ENCODE measurements at regions not wholly inside any gene's neighbourhood (a gene's known extent, or its start where the extent isn't known, plus 50 kb on each side); places are given as distances from the start of the nearest gene placed in this dataset.

DNA sequence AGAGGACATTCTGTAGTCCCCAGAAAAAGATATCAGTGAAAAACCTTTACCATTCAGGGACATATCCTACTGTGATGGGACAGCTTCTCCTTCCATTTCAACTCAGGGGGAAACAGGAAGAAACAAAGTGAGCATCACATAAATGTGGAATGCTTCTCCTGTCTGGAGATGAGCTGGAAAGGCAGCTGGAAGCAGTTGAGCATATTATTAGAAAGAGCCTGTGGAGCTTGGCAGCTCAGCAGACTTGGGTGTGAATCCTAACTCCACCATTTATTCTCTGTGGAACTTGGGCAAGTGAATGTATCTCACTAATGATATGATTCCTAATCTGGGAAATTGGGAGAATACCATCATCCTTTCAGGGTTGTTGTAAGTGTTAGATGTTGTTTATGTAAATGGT lies 232.1 kb upstream of the F9 start:
- TF ChIP-seq, protein P1, sequence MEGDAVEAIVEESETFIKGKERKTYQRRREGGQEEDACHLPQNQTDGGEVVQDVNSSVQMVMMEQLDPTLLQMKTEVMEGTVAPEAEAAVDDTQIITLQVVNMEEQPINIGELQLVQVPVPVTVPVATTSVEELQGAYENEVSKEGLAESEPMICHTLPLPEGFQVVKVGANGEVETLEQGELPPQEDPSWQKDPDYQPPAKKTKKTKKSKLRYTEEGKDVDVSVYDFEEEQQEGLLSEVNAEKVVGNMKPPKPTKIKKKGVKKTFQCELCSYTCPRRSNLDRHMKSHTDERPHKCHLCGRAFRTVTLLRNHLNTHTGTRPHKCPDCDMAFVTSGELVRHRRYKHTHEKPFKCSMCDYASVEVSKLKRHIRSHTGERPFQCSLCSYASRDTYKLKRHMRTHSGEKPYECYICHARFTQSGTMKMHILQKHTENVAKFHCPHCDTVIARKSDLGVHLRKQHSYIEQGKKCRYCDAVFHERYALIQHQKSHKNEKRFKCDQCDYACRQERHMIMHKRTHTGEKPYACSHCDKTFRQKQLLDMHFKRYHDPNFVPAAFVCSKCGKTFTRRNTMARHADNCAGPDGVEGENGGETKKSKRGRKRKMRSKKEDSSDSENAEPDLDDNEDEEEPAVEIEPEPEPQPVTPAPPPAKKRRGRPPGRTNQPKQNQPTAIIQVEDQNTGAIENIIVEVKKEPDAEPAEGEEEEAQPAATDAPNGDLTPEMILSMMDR (conservative IDR thresholded peaks at IDR 0.05; ENCODE audit: low read depth in 2 of 2), result no peak
- no peak for TF ChIP-seq EZH2phosphoT487 (IDR thresholded peaks at IDR 0.05; ENCODE audit: unreplicated experiment)
- TF ChIP-seq, protein P2, sequence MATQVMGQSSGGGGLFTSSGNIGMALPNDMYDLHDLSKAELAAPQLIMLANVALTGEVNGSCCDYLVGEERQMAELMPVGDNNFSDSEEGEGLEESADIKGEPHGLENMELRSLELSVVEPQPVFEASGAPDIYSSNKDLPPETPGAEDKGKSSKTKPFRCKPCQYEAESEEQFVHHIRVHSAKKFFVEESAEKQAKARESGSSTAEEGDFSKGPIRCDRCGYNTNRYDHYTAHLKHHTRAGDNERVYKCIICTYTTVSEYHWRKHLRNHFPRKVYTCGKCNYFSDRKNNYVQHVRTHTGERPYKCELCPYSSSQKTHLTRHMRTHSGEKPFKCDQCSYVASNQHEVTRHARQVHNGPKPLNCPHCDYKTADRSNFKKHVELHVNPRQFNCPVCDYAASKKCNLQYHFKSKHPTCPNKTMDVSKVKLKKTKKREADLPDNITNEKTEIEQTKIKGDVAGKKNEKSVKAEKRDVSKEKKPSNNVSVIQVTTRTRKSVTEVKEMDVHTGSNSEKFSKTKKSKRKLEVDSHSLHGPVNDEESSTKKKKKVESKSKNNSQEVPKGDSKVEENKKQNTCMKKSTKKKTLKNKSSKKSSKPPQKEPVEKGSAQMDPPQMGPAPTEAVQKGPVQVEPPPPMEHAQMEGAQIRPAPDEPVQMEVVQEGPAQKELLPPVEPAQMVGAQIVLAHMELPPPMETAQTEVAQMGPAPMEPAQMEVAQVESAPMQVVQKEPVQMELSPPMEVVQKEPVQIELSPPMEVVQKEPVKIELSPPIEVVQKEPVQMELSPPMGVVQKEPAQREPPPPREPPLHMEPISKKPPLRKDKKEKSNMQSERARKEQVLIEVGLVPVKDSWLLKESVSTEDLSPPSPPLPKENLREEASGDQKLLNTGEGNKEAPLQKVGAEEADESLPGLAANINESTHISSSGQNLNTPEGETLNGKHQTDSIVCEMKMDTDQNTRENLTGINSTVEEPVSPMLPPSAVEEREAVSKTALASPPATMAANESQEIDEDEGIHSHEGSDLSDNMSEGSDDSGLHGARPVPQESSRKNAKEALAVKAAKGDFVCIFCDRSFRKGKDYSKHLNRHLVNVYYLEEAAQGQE (IDR thresholded peaks at IDR 0.05; ENCODE audit: unreplicated experiment), result no peak
- TF ChIP-seq CREB1 (CRISPR knock-in tag; IDR thresholded peaks at IDR 0.05; ENCODE audit: low read depth), result no peak
- no peak for TF ChIP-seq JUNB (IDR thresholded peaks at IDR 0.05; ENCODE audit: unreplicated experiment)
- TF ChIP-seq POLR2AphosphoS5 (IDR thresholded peaks at IDR 0.05; ENCODE audit: low read depth), result no peak
- TF ChIP-seq EZH2 (IDR thresholded peaks at IDR 0.05; ENCODE audit: low read depth, unreplicated experiment), result no peak
- TF ChIP-seq NANOG (IDR thresholded peaks at IDR 0.05; ENCODE audit: borderline replicate concordance), result no peak
- no peak for TF ChIP-seq ZNF114 (CRISPR knock-in tag; IDR thresholded peaks at IDR 0.05)
- TF ChIP-seq STAT1 (IDR thresholded peaks at IDR 0.05; ENCODE audit: unreplicated experiment), result no peak
- TF ChIP-seq, protein P3, sequence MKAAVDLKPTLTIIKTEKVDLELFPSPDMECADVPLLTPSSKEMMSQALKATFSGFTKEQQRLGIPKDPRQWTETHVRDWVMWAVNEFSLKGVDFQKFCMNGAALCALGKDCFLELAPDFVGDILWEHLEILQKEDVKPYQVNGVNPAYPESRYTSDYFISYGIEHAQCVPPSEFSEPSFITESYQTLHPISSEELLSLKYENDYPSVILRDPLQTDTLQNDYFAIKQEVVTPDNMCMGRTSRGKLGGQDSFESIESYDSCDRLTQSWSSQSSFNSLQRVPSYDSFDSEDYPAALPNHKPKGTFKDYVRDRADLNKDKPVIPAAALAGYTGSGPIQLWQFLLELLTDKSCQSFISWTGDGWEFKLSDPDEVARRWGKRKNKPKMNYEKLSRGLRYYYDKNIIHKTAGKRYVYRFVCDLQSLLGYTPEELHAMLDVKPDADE (IDR thresholded peaks at IDR 0.05), result no peak
- no peak for TF ChIP-seq ZNF331 (CRISPR knock-in tag; IDR thresholded peaks at IDR 0.05; ENCODE audit: low read depth)
- TF ChIP-seq, protein P4, sequence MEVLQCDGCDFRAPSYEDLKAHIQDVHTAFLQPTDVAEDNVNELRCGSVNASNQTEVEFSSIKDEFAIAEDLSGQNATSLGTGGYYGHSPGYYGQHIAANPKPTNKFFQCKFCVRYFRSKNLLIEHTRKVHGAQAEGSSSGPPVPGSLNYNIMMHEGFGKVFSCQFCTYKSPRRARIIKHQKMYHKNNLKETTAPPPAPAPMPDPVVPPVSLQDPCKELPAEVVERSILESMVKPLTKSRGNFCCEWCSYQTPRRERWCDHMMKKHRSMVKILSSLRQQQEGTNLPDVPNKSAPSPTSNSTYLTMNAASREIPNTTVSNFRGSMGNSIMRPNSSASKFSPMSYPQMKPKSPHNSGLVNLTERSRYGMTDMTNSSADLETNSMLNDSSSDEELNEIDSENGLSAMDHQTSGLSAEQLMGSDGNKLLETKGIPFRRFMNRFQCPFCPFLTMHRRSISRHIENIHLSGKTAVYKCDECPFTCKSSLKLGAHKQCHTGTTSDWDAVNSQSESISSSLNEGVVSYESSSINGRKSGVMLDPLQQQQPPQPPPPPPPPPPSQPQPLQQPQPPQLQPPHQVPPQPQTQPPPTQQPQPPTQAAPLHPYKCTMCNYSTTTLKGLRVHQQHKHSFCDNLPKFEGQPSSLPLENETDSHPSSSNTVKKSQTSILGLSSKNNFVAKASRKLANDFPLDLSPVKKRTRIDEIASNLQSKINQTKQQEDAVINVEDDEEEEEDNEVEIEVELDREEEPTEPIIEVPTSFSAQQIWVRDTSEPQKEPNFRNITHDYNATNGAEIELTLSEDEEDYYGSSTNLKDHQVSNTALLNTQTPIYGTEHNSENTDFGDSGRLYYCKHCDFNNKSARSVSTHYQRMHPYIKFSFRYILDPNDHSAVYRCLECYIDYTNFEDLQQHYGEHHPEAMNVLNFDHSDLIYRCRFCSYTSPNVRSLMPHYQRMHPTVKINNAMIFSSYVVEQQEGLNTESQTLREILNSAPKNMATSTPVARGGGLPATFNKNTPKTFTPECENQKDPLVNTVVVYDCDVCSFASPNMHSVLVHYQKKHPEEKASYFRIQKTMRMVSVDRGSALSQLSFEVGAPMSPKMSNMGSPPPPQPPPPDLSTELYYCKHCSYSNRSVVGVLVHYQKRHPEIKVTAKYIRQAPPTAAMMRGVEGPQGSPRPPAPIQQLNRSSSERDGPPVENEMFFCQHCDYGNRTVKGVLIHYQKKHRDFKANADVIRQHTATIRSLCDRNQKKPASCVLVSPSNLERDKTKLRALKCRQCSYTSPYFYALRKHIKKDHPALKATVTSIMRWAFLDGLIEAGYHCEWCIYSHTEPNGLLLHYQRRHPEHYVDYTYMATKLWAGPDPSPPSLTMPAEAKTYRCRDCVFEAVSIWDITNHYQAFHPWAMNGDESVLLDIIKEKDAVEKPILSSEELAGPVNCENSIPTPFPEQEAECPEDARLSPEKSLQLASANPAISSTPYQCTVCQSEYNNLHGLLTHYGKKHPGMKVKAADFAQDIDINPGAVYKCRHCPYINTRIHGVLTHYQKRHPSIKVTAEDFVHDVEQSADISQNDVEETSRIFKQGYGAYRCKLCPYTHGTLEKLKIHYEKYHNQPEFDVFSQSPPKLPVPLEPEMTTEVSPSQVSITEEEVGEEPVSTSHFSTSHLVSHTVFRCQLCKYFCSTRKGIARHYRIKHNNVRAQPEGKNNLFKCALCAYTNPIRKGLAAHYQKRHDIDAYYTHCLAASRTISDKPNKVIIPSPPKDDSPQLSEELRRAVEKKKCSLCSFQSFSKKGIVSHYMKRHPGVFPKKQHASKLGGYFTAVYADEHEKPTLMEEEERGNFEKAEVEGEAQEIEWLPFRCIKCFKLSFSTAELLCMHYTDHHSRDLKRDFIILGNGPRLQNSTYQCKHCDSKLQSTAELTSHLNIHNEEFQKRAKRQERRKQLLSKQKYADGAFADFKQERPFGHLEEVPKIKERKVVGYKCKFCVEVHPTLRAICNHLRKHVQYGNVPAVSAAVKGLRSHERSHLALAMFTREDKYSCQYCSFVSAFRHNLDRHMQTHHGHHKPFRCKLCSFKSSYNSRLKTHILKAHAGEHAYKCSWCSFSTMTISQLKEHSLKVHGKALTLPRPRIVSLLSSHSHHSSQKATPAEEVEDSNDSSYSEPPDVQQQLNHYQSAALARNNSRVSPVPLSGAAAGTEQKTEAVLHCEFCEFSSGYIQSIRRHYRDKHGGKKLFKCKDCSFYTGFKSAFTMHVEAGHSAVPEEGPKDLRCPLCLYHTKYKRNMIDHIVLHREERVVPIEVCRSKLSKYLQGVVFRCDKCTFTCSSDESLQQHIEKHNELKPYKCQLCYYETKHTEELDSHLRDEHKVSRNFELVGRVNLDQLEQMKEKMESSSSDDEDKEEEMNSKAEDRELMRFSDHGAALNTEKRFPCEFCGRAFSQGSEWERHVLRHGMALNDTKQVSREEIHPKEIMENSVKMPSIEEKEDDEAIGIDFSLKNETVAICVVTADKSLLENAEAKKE (CRISPR knock-in tag; IDR thresholded peaks at IDR 0.05), result no peak
